ENCODE measurements at regions not wholly inside any gene's neighbourhood (a gene's known extent, or its start where the extent isn't known, plus 50 kb on each side); places are given as distances from the start of the nearest gene placed in this dataset.

- TF ChIP-seq CTCF (IDR thresholded peaks at IDR 0.05; ENCODE audit: insufficient read depth, low read depth, low read length, missing control alignments) = no peak
- no peak for DNase-seq (ENCODE audit: low read depth)
- H3K4me3 ChIP-seq (ENCODE audit: low read depth, low read length) = no peak overlapping the region
Measured at GRCh38 chr1:162927421-162927820, 66.4 kb upstream of the CCDC190 start.

- no peak for TF ChIP-seq CTCF (IDR thresholded peaks at IDR 0.05; ENCODE audit: insufficient read depth, low read depth, low read length, missing control alignments)
- no peak overlapping the region for H3K4me3 ChIP-seq (ENCODE audit: low read depth, low read length)
- DNase-seq (ENCODE audit: low read depth) = no peak
Measured at GRCh38 chr1:162926906-162927305, 65.9 kb upstream of the CCDC190 start.

- no peak overlapping the region for H3K4me3 ChIP-seq (ENCODE audit: low read depth, low read length)
- DNase-seq (ENCODE audit: low read depth) = no peak
- no peak for TF ChIP-seq CTCF (IDR thresholded peaks at IDR 0.05; ENCODE audit: insufficient read depth, low read depth, low read length, missing control alignments)
Measured at GRCh38 chr1:162924179-162924578, 63.2 kb upstream of the CCDC190 start.

GRCh38 chr1:162922201-162922600, 61.2 kb upstream of the CCDC190 start:
- no peak overlapping the region for H3K4me3 ChIP-seq (ENCODE audit: low read depth, low read length)
- TF ChIP-seq CTCF (IDR thresholded peaks at IDR 0.05; ENCODE audit: insufficient read depth, low read depth, low read length, missing control alignments) = no peak
- DNase-seq (ENCODE audit: low read depth) = no peak

GRCh38 chr1:162921311-162921710, 60.3 kb upstream of the CCDC190 start:
- DNase-seq (ENCODE audit: low read depth) = no peak
- H3K4me3 ChIP-seq (ENCODE audit: low read depth, low read length) = no peak overlapping the region
- no peak for TF ChIP-seq CTCF (IDR thresholded peaks at IDR 0.05; ENCODE audit: insufficient read depth, low read depth, low read length, missing control alignments)

GRCh38 chr1:162919034-162919433, 58.1 kb upstream of the CCDC190 start:
- TF ChIP-seq CTCF (IDR thresholded peaks at IDR 0.05; ENCODE audit: insufficient read depth, low read depth, low read length, missing control alignments) = no peak
- no peak for DNase-seq (ENCODE audit: low read depth)

GRCh38 chr1:162918151-162918754, 57.3 kb upstream of the CCDC190 start:
- TF ChIP-seq CTCF (IDR thresholded peaks at IDR 0.05; ENCODE audit: insufficient read depth, low read depth, low read length, missing control alignments) = no peak
- DNase-seq (ENCODE audit: low read depth) = no peak

More at GRCh38 chr1:162919034-162919433, 58.1 kb upstream of the CCDC190 start:
- no peak overlapping the region for H3K4me3 ChIP-seq (ENCODE audit: low read depth, low read length)

More at GRCh38 chr1:162918151-162918754, 57.3 kb upstream of the CCDC190 start:
- H3K4me3 ChIP-seq (ENCODE audit: low read depth, low read length) = no peak overlapping the region
